Progenitor cell of endocrine pancreas (in vitro differentiated cells): ENCODE measurements at regions not wholly inside any gene's neighbourhood (a gene's known extent, or its start where the extent isn't known, plus 50 kb on each side); places are given as distances from the start of the nearest gene placed in this dataset.

Experiments
- DNase-seq: peaks from one replicate; pipeline ENCODE4 v3.0.0; 2021; ENCODE audit warnings: low spot score; ENCODE audit not compliant: unreplicated experiment
- H3K27ac Mint-ChIP-seq: 2 replicates; pipeline ENCODE4 v1.8.0; 2021; ENCODE audit warnings: mild to moderate bottlenecking, moderate library complexity, mixed read lengths
- H3K27me3 Mint-ChIP-seq: 2 replicates; pipeline ENCODE4 v1.8.0; 2021; ENCODE audit warnings: mixed read lengths
- H3K36me3 Mint-ChIP-seq: 2 replicates; pipeline ENCODE4 v1.8.0; 2022; ENCODE audit warnings: mixed read lengths; ENCODE audit not compliant: insufficient read depth
- H3K4me1 Mint-ChIP-seq: 2 replicates; pipeline ENCODE4 v1.8.0; 2021; ENCODE audit warnings: low read depth, mixed read lengths
- H3K4me3 Mint-ChIP-seq: 2 replicates; pipeline ENCODE4 v1.8.0; 2021; ENCODE audit warnings: low read depth, mild to moderate bottlenecking, moderate library complexity, mixed read lengths
- H3K9me3 Mint-ChIP-seq: 2 replicates; pipeline ENCODE4 v1.8.0; 2021; ENCODE audit warnings: low read depth, mixed read lengths
- CTCF ChIP-seq: fragments of 200-600 bp; sonication (generic); IDR thresholded peaks from one replicate; pipeline ENCODE4 v1.5.0; 2021; ENCODE audit warnings: antibody characterized with exemption, mild to moderate bottlenecking; ENCODE audit not compliant: unreplicated experiment

- H3K27me3 Mint-ChIP-seq = no peaks in the 10 kb centered on the region
- TF ChIP-seq CTCF = no peak
Observed at GRCh38 chr1:193472838-193473398, 286.5 kb upstream of the B3GALT2 start.

DNA sequence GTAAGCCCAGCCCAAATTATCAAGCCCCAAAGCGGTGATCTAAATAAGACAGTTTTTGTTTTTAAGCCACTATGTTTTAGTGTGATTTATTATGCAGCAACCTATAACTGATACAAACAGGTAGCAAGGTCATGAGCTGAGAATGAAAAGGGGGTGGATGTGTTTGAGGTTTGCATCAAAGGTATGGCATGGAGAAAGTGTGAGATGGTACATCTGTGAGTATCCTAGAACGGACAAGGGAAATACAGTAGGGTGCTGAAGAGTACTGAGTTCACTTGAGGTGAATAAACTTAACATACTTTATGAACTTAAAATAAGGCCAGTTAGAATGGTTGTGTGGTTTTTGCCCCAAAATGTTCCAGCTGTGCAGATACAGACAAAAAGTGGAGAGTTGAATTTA is 286.0 kb upstream of the B3GALT2 start:
- H3K4me1 Mint-ChIP-seq = no peaks in the 10 kb centered on the region
- no peak for DNase-seq
- H3K27me3 Mint-ChIP-seq = no peaks in the 10 kb centered on the region
- no peak overlapping the region for H3K27ac Mint-ChIP-seq
- no peak overlapping the region for H3K4me3 Mint-ChIP-seq
- no peak for TF ChIP-seq CTCF
- H3K36me3 Mint-ChIP-seq = no peaks in the 10 kb centered on the region
- H3K9me3 Mint-ChIP-seq = peaks cover 9% of the 10 kb centered on the region

More at GRCh38 chr1:193472838-193473398, 286.5 kb upstream of the B3GALT2 start:
- Mint-ChIP-seq H3K9me3 (peaks cover 9% of the 10 kb centered on the region), H3K4me3 (no peak overlapping the region), H3K27ac (no peak overlapping the region), H3K36me3 (no peaks in the 10 kb centered on the region), H3K4me1 (no peaks in the 10 kb centered on the region)
- no peak for DNase-seq

DNA sequence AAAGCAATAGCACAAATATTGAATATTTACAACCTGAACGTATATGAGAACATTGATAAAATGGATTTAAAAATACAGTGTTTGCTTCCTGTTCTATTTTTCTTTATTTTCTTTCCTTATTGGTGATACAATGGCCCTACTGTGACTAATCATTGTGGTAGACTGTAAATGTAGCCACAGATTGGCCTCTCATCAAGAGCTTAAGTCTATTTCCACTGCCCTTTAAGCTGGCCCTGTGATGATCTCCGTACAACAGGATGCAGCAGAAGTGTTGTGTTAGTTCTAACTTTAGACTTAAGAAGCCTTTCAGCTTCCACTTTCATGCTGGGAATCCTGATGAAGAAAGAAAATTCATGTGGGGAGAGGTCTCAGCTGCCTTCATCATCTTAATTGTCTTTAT is 285.6 kb upstream of the B3GALT2 start:
- Mint-ChIP-seq H3K4me3 (no peak overlapping the region), H3K27me3 (no peaks in the 10 kb centered on the region), H3K36me3 (no peaks in the 10 kb centered on the region), H3K9me3 (peaks cover 9% of the 10 kb centered on the region), H3K4me1 (no peaks in the 10 kb centered on the region), H3K27ac (no peak overlapping the region)
- TF ChIP-seq CTCF = no peak
- DNase-seq = no peak

GRCh38 chr1:193463326-193463932 is 277.0 kb upstream of the B3GALT2 start:
- Mint-ChIP-seq H3K4me1 (peaks cover 41% of the 10 kb centered on the region), H3K27ac (no peak overlapping the region), H3K4me3 (no peak overlapping the region), H3K9me3 (no peaks in the 10 kb centered on the region), H3K36me3 (no peaks in the 10 kb centered on the region), H3K27me3 (no peaks in the 10 kb centered on the region)
- no peak for TF ChIP-seq CTCF
- DNase-seq = no peak

- H3K36me3 Mint-ChIP-seq = no peaks in the 10 kb centered on the region
- no peak overlapping the region for H3K27ac Mint-ChIP-seq
- H3K4me3 Mint-ChIP-seq = no peak overlapping the region
- H3K4me1 Mint-ChIP-seq = peaks cover 41% of the 10 kb centered on the region
- DNase-seq = no peak
- H3K9me3 Mint-ChIP-seq = no peaks in the 10 kb centered on the region
- H3K27me3 Mint-ChIP-seq = no peaks in the 10 kb centered on the region
- TF ChIP-seq CTCF = no peak
Observed at GRCh38 chr1:193462629-193463320, 276.4 kb upstream of the B3GALT2 start.
